ENCODE measurements at regions not wholly inside any gene's neighbourhood (a gene's known extent, or its start where the extent isn't known, plus 50 kb on each side); places are given as distances from the start of the nearest gene placed in this dataset.
"Not testable (repeated sequence)": the region's sequence is repeated elsewhere in the genome, so short reads cannot be mapped to it uniquely, and the experiment has no call there.

DNA sequence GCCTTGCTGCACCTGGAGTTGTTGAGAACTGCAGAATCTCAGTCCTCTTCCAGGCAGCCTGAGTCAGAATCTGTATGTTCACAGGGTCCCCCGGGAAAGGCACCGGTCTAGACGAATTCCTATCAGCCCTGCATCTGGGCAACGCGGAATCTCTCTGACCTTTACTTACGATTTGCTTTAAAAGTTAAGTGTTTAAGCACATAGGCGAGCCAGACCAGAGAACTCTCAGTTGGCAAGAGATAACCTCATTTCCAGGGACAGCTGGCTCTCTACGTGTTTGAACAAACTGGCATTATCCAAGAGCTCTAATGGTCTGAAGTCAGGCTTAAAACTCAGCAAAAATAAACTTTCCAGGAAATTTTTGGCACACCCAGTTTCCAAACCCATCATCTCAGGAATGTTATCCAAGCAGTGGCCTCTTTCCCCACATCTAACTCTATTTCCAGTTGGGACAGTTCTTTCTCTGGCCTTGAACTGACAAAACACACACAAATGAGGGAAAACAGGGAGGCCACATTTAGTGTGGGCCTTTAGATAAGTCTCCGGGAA lies 53.4 kb downstream of the HES1 start:
- no peak for DNase-seq (ENCODE audit: low spot score)

DNA sequence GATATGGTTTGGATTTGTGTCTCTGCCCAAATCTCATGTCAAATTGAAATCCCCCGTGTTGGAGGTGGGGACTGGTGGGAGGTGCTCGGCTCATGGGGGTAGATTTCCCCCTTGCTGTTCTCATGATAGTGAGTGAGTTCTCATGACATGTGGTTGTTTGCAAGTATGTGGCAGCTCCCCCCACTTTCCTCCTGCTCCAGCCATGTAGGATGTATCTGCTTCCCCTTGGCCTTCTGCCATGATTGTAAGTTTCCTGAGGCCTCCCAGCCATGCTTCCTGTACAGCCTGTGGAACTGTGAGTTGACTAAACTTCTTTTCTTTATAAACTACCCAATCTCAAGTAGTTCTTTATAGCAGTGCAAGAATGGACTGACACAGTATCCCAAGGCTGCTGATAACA lies 55.9 kb downstream of the HES1 start:
- DNase-seq (ENCODE audit: low spot score) = not testable (repeated sequence)

GRCh38 chr3:194194051-194194756 lies 58.3 kb downstream of the HES1 start:
- no peak for DNase-seq (ENCODE audit: low spot score)

DNA sequence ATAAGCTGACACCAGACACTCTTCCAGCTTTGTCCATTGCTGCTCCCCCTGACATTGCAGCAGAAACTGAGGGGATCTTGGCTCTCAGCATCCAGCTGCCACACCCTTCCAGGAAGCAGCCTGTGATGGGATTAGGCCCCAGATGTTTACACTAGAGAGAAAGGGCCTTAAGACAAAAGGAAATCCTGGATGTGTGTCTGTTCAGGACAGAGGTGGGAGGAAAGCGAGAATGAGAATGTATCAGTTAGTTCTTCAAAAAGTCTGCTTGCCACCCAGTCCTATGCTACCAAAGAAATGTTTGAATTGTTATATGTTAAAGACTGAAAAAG lies 58.8 kb downstream of the HES1 start:
- no peak for DNase-seq (ENCODE audit: low spot score)

DNA sequence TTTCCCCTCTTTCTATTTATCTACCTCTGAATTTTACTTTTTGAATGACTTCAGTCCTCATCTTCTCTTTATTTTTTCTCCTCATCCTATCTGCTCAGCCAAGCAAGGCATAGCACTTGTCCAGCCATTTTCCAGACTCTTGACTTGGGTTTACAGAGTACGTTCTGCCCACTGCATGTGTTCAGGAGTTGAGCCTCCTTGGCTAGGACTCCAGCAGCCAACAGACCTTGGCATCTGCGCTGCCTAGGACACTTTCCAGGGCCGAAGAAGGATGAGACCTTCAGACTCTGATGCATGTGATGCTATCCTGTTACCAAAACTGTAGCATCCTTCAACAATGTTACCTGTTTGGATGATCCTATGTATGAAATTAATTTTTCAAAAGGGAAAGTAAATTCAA lies 59.7 kb downstream of the HES1 start:
- DNase-seq (ENCODE audit: low spot score) = no peak

DNA sequence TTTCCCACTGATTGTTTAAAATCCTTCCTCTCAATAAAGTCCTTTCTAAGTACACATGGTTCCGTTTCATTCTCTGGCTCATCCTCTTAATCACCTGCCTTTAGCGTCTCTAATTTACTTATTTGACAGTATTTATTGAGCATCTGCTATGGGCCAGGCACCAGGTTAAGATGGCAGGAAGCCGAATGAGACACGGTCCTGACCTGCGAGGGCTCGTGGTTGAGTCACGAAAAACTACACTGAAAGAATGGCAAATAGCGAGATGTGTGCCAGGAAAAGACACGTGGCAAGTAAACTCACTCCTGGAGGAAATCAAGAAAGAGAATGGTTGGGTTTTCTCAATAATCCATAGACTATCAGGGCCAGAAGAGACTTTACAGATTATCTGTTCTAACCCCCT lies 60.9 kb downstream of the HES1 start:
- DNase-seq (ENCODE audit: low spot score) = no peak

DNA sequence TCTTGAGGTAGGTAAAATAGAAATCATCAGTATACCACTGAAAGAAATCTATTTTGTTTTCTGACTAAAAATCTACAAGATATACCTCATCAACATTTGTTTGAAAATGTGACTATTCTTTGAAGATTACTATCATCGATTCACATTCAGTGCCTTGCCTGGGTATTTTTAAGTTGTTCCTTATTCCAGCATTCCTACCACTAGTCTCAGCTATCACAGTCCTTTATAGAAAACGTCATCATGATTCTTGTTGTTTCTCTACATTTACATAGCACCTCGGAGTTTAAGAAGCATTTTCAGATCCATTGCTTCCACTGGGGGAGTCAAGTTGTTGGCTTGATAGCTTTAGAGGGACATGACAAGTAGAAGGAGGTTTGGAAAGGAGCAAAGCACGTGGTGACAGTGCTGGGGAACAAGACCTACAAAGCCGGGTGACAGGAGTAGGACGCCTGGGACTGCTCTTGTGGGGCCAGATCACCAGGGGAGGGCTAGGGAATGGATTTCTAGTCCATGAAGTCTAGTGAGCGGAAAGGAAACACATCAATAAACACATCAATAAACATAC lies 61.5 kb downstream of the HES1 start:
- no peak for DNase-seq (ENCODE audit: low spot score)

DNA sequence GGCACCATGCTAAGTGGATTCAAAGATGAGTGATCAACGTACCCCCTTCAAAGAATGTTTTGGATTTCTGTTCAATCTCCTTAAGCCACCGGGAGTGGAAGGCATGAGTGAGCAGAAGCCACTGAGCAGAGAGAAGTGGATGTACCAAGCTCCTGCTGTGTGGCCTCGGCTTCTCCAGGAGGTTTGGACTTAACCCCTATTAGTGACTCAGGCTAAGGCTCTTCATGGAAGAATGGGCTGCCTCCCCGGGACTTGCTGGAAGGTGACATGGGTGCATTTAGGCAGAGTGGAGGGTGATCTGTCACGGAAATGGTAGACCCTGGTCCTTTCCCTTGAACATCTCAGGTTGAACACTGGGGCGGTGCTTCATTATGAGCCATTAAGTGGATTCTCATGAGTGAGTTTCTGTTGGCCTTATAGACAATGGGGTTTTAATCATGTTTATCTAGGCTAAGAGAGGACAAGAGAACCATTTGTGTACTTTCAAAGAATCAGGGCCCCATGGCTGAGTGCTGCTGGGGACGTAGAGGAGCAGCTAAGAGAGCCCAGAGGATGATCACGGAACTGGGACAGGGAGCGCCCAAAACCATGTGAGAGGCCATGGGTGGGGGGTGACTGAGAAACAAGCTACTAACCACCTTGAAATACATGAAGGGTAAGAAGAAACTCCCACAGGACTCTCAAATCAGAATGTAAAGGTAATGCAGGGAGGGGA lies 62.2 kb downstream of the HES1 start:
- DNase-seq (ENCODE audit: low spot score) = no peak

DNA sequence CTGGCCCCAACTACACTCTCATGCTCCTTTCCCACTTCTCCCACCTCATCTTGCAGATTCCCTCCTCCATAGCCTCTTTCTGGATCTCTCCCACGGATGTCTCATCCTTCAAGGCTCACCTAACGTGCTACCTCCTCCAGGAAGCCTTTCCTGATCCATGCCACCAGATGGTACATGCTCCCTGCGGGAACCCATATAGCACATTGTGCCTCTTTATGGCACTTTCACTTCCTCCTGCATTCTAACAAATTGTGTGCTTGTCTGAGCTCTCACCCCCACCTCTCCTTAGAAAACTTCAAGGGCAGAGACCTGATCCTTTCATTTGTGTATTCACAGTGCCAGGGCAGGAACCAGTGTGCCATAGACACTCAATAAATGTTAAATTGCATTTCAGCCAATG lies 63.0 kb downstream of the HES1 start:
- no peak for DNase-seq (ENCODE audit: low spot score)

DNA sequence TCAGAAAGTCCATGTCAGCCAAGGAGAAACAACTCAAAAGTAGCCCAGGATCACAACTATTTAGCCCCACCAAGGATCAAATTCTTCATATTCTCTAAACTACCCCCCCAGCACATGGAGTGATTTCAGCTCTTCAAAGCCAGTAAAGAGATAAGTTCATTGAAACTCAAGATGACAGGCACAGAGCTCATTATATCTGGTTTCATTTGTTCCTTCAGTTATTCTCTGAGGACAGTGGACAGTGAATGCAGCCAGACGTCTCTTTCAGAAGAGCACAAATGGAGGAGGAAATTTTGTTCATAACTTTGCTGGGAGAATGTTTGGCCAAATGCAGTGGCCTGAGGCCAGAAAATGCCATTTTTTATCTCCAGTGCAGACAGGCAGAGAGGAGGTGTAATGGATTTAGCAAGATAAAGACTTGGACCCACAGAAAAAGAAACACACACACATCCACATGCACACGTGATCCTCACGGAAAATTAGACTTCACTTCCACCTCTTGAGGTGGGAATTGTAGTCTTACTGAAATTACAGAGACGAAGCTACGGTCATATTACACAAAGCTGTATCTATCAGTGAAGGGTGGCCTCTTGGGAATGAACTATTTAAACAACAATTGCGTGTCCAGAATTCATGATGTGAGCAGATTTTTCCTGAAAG lies 64.6 kb downstream of the HES1 start:
- no peak for DNase-seq (ENCODE audit: low spot score)

DNA sequence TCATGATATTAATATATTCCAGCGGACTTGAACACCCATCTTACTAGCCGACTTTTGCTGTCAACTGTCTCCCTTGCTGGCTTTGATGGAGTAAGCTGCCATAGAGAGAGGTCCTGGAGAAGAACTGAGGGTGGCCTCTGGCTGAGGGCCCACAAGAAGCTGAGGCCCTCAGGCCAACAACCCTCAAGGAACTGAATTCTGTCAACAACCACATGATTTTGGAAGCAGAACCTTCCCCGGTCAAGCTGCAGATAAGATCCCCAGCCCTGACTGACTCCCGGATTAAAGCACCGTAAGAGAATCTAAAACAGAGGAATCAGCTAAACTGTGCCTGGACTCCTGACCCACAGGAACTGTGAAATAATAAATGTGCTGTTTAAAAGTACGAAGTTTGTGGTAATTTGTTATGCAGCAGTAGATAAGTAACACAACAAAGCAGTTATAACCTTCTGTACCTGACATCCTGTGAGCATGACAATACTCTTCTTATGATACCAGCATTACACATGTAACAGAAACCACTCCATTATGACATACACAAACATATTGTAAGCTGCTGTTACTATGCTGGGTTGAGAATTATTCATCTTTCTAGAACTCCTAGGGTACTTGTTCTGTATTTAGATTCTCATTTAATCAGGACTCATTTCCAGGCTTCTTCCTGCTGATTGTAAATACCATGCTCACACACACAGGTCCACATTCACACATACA lies 66.2 kb downstream of the HES1 start:
- no peak for DNase-seq (ENCODE audit: low spot score)

DNA sequence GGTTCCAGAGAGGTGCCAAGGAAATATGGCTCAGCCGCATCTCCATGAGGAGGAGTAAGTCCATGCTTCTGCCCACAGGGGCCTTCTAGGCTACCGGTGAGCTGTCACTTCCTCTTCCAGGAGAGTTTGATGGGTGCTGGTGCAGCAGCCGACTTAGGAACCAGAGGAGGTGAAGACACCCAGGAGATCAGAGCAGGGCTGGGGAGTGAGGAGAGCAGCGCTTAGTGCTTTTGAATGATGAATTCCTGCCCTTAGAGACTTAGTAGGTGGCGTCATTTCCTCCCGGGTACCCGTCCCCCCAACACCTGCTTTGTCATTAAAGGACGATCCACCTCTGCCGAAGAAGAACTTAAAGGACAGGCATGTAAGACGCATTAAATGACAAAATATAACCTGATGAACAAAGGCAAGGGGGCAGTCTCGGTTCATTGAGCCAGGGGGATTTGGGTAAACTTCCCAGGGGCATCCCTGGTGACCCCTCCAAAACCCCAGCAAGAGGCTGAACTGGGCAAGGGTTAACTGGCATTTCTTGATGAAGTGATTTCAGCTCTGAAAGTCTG lies 67.6 kb downstream of the HES1 start:
- DNase-seq (ENCODE audit: low spot score) = no peak

GRCh38 chr3:194204042-194204987 lies 68.4 kb downstream of the HES1 start:
- peak; percentile 41 for DNase-seq (ENCODE audit: low spot score)

DNA sequence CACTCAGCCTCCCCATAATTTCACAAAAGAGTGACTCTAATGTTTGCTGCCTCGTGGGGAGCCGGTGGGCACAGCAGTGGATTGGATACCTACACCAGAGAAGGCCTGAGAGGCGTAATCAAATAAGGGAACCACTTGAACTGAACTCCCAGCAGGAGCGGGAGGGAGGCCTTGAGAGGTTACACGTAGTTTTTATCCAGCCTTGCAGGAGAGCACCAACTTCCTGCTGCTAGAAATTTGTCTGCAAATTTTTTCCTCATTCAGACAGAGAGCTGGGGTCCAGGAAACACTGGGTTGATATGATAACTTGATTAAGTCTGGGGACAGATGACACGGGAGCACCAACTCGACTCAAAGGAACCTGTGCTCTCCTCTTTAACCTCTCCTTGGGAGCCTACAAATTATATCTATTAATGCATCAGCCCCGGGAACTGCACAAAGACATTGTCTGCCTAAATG lies 69.8 kb downstream of the HES1 start:
- DNase-seq (ENCODE audit: low spot score) = peak; percentile 41

- no peak for DNase-seq (ENCODE audit: low spot score)
Observed at GRCh38 chr3:194206320-194206719, 70.4 kb downstream of the HES1 start.

DNA sequence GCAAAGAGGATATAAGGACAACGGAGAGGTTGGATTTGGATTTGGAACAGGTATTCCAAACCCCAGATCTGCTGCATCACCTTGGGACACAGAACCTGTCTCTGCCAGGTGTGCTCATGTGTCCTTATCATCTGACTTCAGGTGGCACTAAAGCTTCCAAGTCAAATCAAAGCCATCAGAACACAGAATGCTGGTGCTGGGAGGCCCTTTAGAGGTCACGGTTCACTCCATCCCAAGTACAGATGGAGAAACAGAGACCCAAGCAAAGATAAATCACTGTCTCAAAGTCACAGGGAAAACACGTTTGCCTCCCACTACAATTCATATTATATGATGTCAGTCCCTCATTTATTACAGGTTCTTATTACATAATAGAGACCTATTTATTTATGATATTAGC lies 72.8 kb downstream of the HES1 start:
- DNase-seq (ENCODE audit: low spot score) = no peak

GRCh38 chr3:194212161-194212844 lies 76.4 kb downstream of the HES1 start:
- DNase-seq (ENCODE audit: low spot score) = no peak

DNA sequence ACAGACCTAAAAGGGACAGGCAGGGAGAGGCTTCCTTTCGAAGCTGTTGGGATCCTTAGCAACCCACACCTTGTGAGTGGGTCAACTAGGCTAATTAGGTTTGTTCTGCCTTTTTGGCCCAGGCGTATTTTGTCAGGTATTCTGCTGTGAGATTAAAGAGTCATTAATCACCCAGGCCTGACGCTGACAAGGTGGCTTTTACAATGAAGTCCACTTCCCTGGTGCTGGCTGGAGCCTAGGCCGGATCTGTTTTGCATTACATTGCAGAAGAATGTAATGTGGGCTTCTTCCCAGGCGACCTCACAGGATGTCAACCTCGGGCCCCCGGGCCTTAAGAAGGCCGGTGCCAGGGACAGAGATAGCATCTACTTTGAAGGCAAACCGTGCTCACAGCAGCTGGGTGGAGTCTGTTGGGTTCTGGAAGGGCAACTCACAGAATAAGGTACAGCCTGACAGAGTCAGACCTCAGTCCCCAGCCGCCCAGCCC lies 76.9 kb downstream of the HES1 start:
- DNase-seq (ENCODE audit: low spot score) = peak; percentile 45

DNA sequence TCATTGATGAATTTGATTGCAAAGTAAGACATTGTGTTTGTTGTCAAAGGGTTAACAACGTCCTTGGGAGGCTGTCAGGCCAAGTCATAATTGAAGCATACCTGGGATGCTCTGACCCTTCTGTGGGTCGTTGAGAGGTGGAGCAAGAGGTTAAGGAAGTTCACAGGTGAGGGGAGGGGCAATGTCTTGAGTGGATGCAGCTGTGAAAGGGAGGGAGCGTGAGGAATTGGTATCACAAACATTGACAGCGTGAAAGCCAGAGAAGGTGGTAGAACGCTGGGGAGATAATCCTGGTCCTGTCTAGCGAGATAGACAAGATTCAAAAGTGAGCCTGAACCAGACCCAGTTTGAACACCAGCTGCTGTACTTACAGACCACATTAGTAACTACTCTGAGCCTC lies 79.4 kb downstream of the HES1 start:
- no peak for DNase-seq (ENCODE audit: low spot score)

All from SW480 (cell line).